ENCODE measurements at regions not wholly inside any gene's neighbourhood (a gene's known extent, or its start where the extent isn't known, plus 50 kb on each side); places are given as distances from the start of the nearest gene placed in this dataset.

- no peaks in the 10 kb centered on the region for H3K36me3 Mint-ChIP-seq (ENCODE audit: low read depth)
- no peaks in the 10 kb centered on the region for H3K4me1 ChIP-seq (ENCODE audit: insufficient read depth, low read length)
- H3K27ac ChIP-seq (ENCODE audit: low read depth in 1 of 2, low read length in 2 of 2): no peak overlapping the region
- no peak overlapping the region for H3K4me3 ChIP-seq (ENCODE audit: low read length)
- CTCF ChIA-PET: no interaction called here
- H3K27me3 Mint-ChIP-seq: no peaks in the 10 kb centered on the region
- ATAC-seq (ENCODE audit: poor library complexity): no peak
- POLR2A ChIA-PET: no interaction called here
- H3K9me3 Mint-ChIP-seq: peaks cover 3% of the 10 kb centered on the region
- H3K4me1 Mint-ChIP-seq (ENCODE audit: low read depth): no peaks in the 10 kb centered on the region
- no peak overlapping the region for H3K4me3 Mint-ChIP-seq
- no peaks in the 10 kb centered on the region for H3K27me3 ChIP-seq (ENCODE audit: control insufficient read depth in 1 of 2, insufficient read depth in 2 of 2, low read length in 2 of 2)
- DNase-seq: no peak
- H3K36me3 ChIP-seq (ENCODE audit: insufficient read depth, low read length): no peaks in the 10 kb centered on the region
- no peak for TF ChIP-seq CTCF (IDR thresholded peaks at IDR 0.05)
- H3K9me3 ChIP-seq (ENCODE audit: control insufficient read depth in 1 of 2, insufficient read depth in 1 of 2, low read length in 2 of 2): no peaks in the 10 kb centered on the region
- H3K27ac Mint-ChIP-seq: no peak overlapping the region
- intact Hi-C loops (cut with DNase I, micrococcal nuclease): no loop called here
Measured at GRCh38 chr2:144988591-144988990, 468.7 kb upstream of the ZEB2 start.

- DNase-seq (no peak), ATAC-seq (ENCODE audit: poor library complexity) (no peak)
- H3K9me3 ChIP-seq (ENCODE audit: control insufficient read depth in 1 of 2, insufficient read depth in 1 of 2, low read length in 2 of 2): no peaks in the 10 kb centered on the region
- no peak overlapping the region for H3K27ac ChIP-seq (ENCODE audit: low read depth in 1 of 2, low read length in 2 of 2)
- CTCF ChIA-PET: no interaction called here
- Mint-ChIP-seq H3K36me3 (ENCODE audit: low read depth) (no peaks in the 10 kb centered on the region), H3K4me3 (no peak overlapping the region), H3K27ac (no peak overlapping the region), H3K9me3 (peaks cover 3% of the 10 kb centered on the region), H3K27me3 (no peaks in the 10 kb centered on the region), H3K4me1 (ENCODE audit: low read depth) (no peaks in the 10 kb centered on the region)
- no peaks in the 10 kb centered on the region for H3K27me3 ChIP-seq (ENCODE audit: control insufficient read depth in 1 of 2, insufficient read depth in 2 of 2, low read length in 2 of 2)
- intact Hi-C loops (cut with DNase I, micrococcal nuclease): no loop called here
- TF ChIP-seq CTCF (IDR thresholded peaks at IDR 0.05): no peak
- no peaks in the 10 kb centered on the region for H3K4me1 ChIP-seq (ENCODE audit: insufficient read depth, low read length)
- POLR2A ChIA-PET: no interaction called here
- no peak overlapping the region for H3K4me3 ChIP-seq (ENCODE audit: low read length)
- no peaks in the 10 kb centered on the region for H3K36me3 ChIP-seq (ENCODE audit: insufficient read depth, low read length)
Measured at GRCh38 chr2:144986691-144987090, 466.8 kb upstream of the ZEB2 start.

GRCh38 chr2:144984038-144984437 is 464.1 kb upstream of the ZEB2 start:
- no peak for TF ChIP-seq CTCF (IDR thresholded peaks at IDR 0.05)
- POLR2A ChIA-PET: no interaction called here
- H3K4me3 ChIP-seq (ENCODE audit: low read length): no peak overlapping the region
- Mint-ChIP-seq H3K4me3 (no peak overlapping the region), H3K9me3 (peaks cover 3% of the 10 kb centered on the region), H3K27me3 (no peaks in the 10 kb centered on the region), H3K27ac (no peak overlapping the region), H3K36me3 (ENCODE audit: low read depth) (no peaks in the 10 kb centered on the region), H3K4me1 (ENCODE audit: low read depth) (no peaks in the 10 kb centered on the region)
- no peak overlapping the region for H3K27ac ChIP-seq (ENCODE audit: low read depth in 1 of 2, low read length in 2 of 2)
- H3K27me3 ChIP-seq (ENCODE audit: control insufficient read depth in 1 of 2, insufficient read depth in 2 of 2, low read length in 2 of 2): no peaks in the 10 kb centered on the region
- no peaks in the 10 kb centered on the region for H3K4me1 ChIP-seq (ENCODE audit: insufficient read depth, low read length)
- H3K9me3 ChIP-seq (ENCODE audit: control insufficient read depth in 1 of 2, insufficient read depth in 1 of 2, low read length in 2 of 2): no peaks in the 10 kb centered on the region
- DNase-seq (no peak), ATAC-seq (ENCODE audit: poor library complexity) (no peak)
- intact Hi-C loops (cut with DNase I, micrococcal nuclease): no loop called here
- no peaks in the 10 kb centered on the region for H3K36me3 ChIP-seq (ENCODE audit: insufficient read depth, low read length)
- CTCF ChIA-PET: no interaction called here
